ENCODE measurements at regions not wholly inside any gene's neighbourhood (a gene's known extent, or its start where the extent isn't known, plus 50 kb on each side); places are given as distances from the start of the nearest gene placed in this dataset.

GRCh38 chr10:106310596-106310995 lies 853.9 kb downstream of the SORCS1 start:
- TF ChIP-seq MAX (IDR thresholded peaks at IDR 0.05) (no peak), CTCF (IDR thresholded peaks at IDR 0.05) (no peak), CHD4 (IDR thresholded peaks at IDR 0.05; ENCODE audit: borderline replicate concordance) (no peak), POLR2A (IDR thresholded peaks at IDR 0.05; ENCODE audit: low read length) (no peak), MYC (IDR thresholded peaks at IDR 0.05; ENCODE audit: borderline replicate concordance, low read length) (no peak), TFCP2L1 (CRISPR knock-in tag; IDR thresholded peaks at IDR 0.05) (no peak), CBX8 (IDR thresholded peaks at IDR 0.05) (no peak), RAD21 (conservative IDR thresholded peaks at IDR 0.05 in 1 of 2, IDR thresholded peaks at IDR 0.05 in 1 of 2) (no peak), EP300 (IDR thresholded peaks at IDR 0.05) (no peak), RCOR1 (IDR thresholded peaks at IDR 0.05; ENCODE audit: low read depth, low read length) (no peak), E2F6 (IDR thresholded peaks at IDR 0.05; ENCODE audit: borderline replicate concordance, low read depth) (no peak)
